Parathyroid adenoma (tissue), 2 donors: ENCODE measurements at regions not wholly inside any gene's neighbourhood (a gene's known extent, or its start where the extent isn't known, plus 50 kb on each side); places are given as distances from the start of the nearest gene placed in this dataset.

ENCODE experiments used
- H2AFZ ChIP-seq: fragments of 300-600 bp; sonication (generic); one replicate; pipeline ENCODE4 v1.7.0; 2017; ENCODE audit warnings: antibody characterized with exemption, mild to moderate bottlenecking
- H3K27ac ChIP-seq: fragments of 300-600 bp; sonication (generic); one replicate; pipeline ENCODE4 v1.7.0; 2017
- H3K27me3 ChIP-seq: fragments of 300-600 bp; sonication (generic); one replicate; pipeline ENCODE4 v1.7.0; 2017; ENCODE audit warnings: low read length; ENCODE audit not compliant: control insufficient read depth, insufficient read depth
- H3K36me3 ChIP-seq: fragments of 300-600 bp; sonication (generic); one replicate; pipeline ENCODE4 v1.7.0; 2017; ENCODE audit warnings: low read length; ENCODE audit not compliant: control insufficient read depth, insufficient read depth
- H3K4me1 ChIP-seq: fragments of 300-600 bp; sonication (generic); one replicate; pipeline ENCODE4 v1.7.0; 2017; ENCODE audit warnings: control low read depth
- H3K4me2 ChIP-seq: fragments of 300-600 bp; sonication (generic); one replicate; pipeline ENCODE4 v1.7.0; 2017; ENCODE audit warnings: low read length
- H3K4me3 ChIP-seq: fragments of 300-600 bp; sonication (generic); one replicate; pipeline ENCODE4 v1.7.0; 2017; ENCODE audit warnings: low read depth, low read length
- H3K79me2 ChIP-seq: fragments of 300-600 bp; sonication (generic); one replicate; pipeline ENCODE4 v1.7.0; 2017; ENCODE audit warnings: control low read depth
- H3K9ac ChIP-seq: fragments of 300-600 bp; sonication (generic); one replicate; pipeline ENCODE4 v1.7.0; 2017; ENCODE audit warnings: mild to moderate bottlenecking
- H3K9me3 ChIP-seq: fragments of 300-600 bp; sonication (generic); one replicate; pipeline ENCODE4 v1.7.0; 2017; ENCODE audit warnings: low read length; ENCODE audit not compliant: control insufficient read depth
- TF ChIP-seq, protein P1 (sequence below): fragments of 300-600 bp; sonication (generic); IDR thresholded peaks from one replicate; pipeline ENCODE4 v1.7.0; 2017; ENCODE audit warnings: antibody characterized with exemption, mild to moderate bottlenecking
- donor health status: primary hyperparathyroidism.

DNA sequence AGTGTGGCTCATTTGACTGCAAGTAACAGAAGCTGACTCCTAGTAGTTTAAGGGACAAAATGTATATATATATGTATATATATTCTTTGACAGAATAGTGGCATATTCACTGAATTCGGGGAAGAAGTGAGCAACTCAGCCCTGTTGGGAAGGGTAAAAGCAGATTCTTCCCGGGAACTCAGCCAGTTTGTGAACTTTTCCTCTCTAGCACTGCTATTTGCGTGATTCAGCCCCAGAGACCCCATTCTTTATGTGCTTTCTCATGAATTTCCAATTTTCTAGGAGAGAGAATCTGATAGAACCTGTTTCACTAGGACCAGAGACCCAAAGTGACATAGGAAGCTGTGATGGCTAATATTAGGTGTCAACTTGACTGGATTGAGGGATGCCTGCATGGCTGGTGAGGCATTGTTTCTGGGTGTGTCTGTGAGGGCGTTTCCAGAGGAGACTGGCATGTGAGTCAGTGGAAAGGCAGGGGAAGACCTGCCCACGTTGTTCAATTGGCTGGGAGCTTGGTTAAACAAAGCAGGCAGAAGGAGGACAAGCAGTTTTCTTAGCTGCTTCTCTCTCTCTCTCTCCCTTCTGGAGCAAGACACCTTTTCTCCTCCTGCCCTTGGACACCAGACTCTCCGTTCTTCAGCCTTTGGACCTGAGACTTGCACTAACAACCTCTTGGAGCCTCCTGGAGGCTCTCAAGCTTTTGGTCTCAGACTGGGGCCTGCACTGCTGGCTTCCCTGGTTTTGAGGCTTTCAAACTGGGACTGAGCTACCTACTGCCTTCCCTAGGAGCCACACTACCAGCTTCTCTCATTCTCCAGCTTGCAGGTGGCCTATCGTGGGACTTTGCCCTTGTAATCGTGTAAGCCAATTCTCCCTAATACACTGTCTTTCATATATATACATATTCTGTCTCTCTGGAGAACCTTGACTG, 93.4 kb upstream of the KCNK1 start:
- Histone ChIP-seq H3K4me3 (no peak overlapping the region), H3K4me1 (no peaks in the 10 kb centered on the region), H3K27me3 (no peaks in the 10 kb centered on the region), H3K36me3 (no peaks in the 10 kb centered on the region), H3K4me2 (no peak overlapping the region), H3K27ac (no peak overlapping the region), H3K9ac (no peak overlapping the region), H3K79me2 (no peaks in the 10 kb centered on the region), H2AFZ (no peak overlapping the region), H3K9me3 (no peaks in the 10 kb centered on the region)
- TF ChIP-seq, protein P1, sequence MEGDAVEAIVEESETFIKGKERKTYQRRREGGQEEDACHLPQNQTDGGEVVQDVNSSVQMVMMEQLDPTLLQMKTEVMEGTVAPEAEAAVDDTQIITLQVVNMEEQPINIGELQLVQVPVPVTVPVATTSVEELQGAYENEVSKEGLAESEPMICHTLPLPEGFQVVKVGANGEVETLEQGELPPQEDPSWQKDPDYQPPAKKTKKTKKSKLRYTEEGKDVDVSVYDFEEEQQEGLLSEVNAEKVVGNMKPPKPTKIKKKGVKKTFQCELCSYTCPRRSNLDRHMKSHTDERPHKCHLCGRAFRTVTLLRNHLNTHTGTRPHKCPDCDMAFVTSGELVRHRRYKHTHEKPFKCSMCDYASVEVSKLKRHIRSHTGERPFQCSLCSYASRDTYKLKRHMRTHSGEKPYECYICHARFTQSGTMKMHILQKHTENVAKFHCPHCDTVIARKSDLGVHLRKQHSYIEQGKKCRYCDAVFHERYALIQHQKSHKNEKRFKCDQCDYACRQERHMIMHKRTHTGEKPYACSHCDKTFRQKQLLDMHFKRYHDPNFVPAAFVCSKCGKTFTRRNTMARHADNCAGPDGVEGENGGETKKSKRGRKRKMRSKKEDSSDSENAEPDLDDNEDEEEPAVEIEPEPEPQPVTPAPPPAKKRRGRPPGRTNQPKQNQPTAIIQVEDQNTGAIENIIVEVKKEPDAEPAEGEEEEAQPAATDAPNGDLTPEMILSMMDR: no peak

DNA sequence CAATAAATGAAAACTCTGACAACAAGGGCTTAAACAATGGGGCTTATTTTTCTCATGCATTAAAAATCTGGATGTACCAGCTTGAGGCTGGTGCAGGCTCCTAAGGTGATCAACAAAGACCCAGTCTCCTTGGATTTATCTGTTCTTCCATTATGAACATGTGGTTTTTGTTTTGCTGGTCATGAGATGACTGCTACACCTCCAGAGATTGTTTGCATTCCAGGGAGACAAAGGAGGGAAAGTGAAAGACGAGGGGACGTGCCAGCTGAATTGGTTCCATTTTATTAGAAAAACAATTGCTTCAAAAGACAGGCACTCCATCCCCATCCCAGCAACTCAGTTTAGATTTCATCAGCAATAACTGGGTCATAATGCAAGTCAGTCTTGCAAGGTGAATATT, 90.9 kb upstream of the KCNK1 start:
- Histone ChIP-seq H3K4me3 (no peak overlapping the region), H3K27me3 (no peaks in the 10 kb centered on the region), H3K4me1 (no peaks in the 10 kb centered on the region), H3K9me3 (no peaks in the 10 kb centered on the region), H2AFZ (no peak overlapping the region), H3K79me2 (no peaks in the 10 kb centered on the region), H3K4me2 (no peak overlapping the region), H3K27ac (no peak overlapping the region), H3K9ac (no peak overlapping the region), H3K36me3 (no peaks in the 10 kb centered on the region)
- TF ChIP-seq, protein P1: no peak

DNA sequence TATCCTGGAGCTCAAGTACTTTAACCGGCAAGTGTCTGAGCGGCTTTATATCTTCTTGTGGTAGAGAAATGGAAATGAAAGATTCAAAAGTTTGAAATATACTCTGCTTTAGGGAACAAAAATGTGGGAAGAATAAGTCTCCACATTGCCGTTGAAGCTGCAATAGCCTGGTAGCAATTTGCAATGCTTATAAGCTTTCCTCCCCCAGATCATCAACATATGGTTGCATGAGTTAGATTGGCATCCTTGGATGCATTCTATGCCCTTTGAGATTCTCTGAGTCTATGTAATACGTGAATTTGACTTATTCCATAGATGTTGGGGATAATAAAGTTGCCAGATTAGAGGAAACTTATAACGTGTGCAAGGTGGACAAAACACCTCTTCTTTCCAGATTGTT, 86.1 kb upstream of the KCNK1 start:
- H3K4me1 ChIP-seq: no peaks in the 10 kb centered on the region
- TF ChIP-seq, protein P1: no peak
- H2AFZ ChIP-seq: no peak overlapping the region
- no peak overlapping the region for H3K4me2 ChIP-seq
- H3K79me2 ChIP-seq: no peaks in the 10 kb centered on the region
- H3K36me3 ChIP-seq: no peaks in the 10 kb centered on the region
- H3K4me3 ChIP-seq: no peak overlapping the region
- no peak overlapping the region for H3K27ac ChIP-seq
- H3K27me3 ChIP-seq: no peaks in the 10 kb centered on the region
- no peaks in the 10 kb centered on the region for H3K9me3 ChIP-seq
- H3K9ac ChIP-seq: no peak overlapping the region

DNA sequence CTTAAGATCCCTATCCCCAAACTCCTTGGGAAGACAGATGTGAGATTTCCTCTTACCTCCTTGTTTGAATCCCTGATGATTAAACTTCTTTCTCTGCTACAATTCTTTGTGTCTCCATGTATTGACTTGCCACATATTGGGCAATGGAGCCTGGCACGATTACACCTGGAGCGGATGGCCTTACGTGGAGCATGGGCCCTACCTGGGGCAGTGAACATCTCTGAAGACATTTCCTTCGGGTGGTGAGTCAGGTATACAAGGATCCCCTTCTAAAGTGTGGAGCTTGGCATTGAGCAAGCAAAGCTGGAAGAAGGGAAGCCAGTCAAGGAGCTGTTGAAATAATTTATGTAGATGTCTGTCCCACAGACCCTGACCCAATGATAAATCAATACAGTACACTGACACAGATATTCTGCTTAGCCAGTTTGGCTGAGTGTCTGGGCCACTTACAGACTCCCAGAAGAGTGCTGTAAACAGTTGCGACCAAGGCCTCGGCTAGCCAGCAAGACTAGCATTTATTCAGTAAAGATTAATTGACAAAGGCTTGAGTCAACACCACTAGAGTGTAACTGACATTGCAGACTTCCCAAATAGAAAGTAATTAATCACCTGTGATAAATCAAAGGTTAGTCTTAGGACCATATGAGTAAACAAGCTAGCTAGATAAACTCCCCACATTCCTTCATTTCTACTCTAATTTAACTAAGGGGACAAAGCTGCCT, 83.1 kb upstream of the KCNK1 start:
- H3K36me3 ChIP-seq: no peaks in the 10 kb centered on the region
- no peaks in the 10 kb centered on the region for H3K9me3 ChIP-seq
- no peak overlapping the region for H3K4me3 ChIP-seq
- H3K9ac ChIP-seq: no peak overlapping the region
- no peak overlapping the region for H2AFZ ChIP-seq
- no peaks in the 10 kb centered on the region for H3K79me2 ChIP-seq
- TF ChIP-seq, protein P1: no peak
- H3K4me2 ChIP-seq: no peak overlapping the region
- H3K4me1 ChIP-seq: no peaks in the 10 kb centered on the region
- H3K27me3 ChIP-seq: no peaks in the 10 kb centered on the region
- H3K27ac ChIP-seq: no peak overlapping the region
